Endodermal cell (in vitro differentiated cells): ENCODE measurements at regions not wholly inside any gene's neighbourhood (a gene's known extent, or its start where the extent isn't known, plus 50 kb on each side); places are given as distances from the start of the nearest gene placed in this dataset.
A peak's percentile ranks its signal among the peaks of the same experiment; 100 is the strongest.

Experiments
- DNase-seq: peaks from one replicate; pipeline ENCODE4 v3.0.0-alpha.2; 2017
- H3K27ac ChIP-seq: 2 replicates; pipeline ENCODE4 v1.5.1; 2013; ENCODE audit warnings: mild to moderate bottlenecking, low read depth, low read length, moderate library complexity
- H3K27me3 ChIP-seq: 2 replicates; pipeline ENCODE4 v1.6.1; 2013; ENCODE audit warnings: mild to moderate bottlenecking, low read length, moderate library complexity; ENCODE audit not compliant: insufficient read depth, control insufficient read depth, poor library complexity, severe bottlenecking
- H3K36me3 ChIP-seq: 2 replicates; pipeline ENCODE4 v1.7.0; 2013; ENCODE audit warnings: mild to moderate bottlenecking, low read length, moderate library complexity; ENCODE audit not compliant: control insufficient read depth, insufficient read depth
- H3K4me1 ChIP-seq: one replicate; pipeline ENCODE4 v1.7.0; 2013; ENCODE audit warnings: low read length; ENCODE audit not compliant: control insufficient read depth, insufficient read depth
- H3K4me3 ChIP-seq: 2 replicates; pipeline ENCODE4 v1.5.1; 2013; ENCODE audit warnings: mild to moderate bottlenecking, low read length, moderate library complexity
- H3K9ac ChIP-seq: 2 replicates; pipeline ENCODE4 v1.6.1; 2013; ENCODE audit warnings: mild to moderate bottlenecking, low read length, moderate library complexity; ENCODE audit not compliant: poor library complexity, severe bottlenecking; ENCODE audit errors: extremely low read depth
- H3K9me3 ChIP-seq: 2 replicates; pipeline ENCODE4 v1.6.1; 2013; ENCODE audit warnings: mild to moderate bottlenecking, low read length, moderate library complexity; ENCODE audit not compliant: control insufficient read depth
- H3K27ac Mint-ChIP-seq: 2 replicates; pipeline ENCODE4 v1.8.0; 2020; ENCODE audit warnings: mixed read lengths
- H3K27me3 Mint-ChIP-seq: 2 replicates; pipeline ENCODE4 v1.8.0; 2021; ENCODE audit warnings: mild to moderate bottlenecking, mixed read lengths; ENCODE audit not compliant: insufficient read depth
- H3K36me3 Mint-ChIP-seq: 2 replicates; pipeline ENCODE4 v1.8.0; 2020; ENCODE audit warnings: low read depth, mixed read lengths
- H3K4me1 Mint-ChIP-seq: 2 replicates; pipeline ENCODE4 v1.8.0; 2020; ENCODE audit warnings: mixed read lengths
- H3K4me3 Mint-ChIP-seq: 2 replicates; pipeline ENCODE4 v1.8.0; 2020; ENCODE audit warnings: mild to moderate bottlenecking, moderate library complexity, mixed read lengths
- H3K9me3 Mint-ChIP-seq: 2 replicates; pipeline ENCODE4 v1.8.0; 2020; ENCODE audit warnings: mild to moderate bottlenecking, mixed read lengths
- WGBS, 2 experiments: methylation state at CpG; one replicate each; pipeline versions ENCODE4 v1.1.5 to v1.1.7; 2013; ENCODE audit warnings: missing lambda C conversion rate in 2 of 2, mixed read lengths in 1 of 2; ENCODE audit not compliant: insufficient coverage in 1 of 2, insufficient read length in 1 of 2; 5-methylcytosine and 5-hydroxymethylcytosine counted together
- TF ChIP-seq, protein P1 (sequence below): fragments of 200-600 bp; sonication (generic); conservative IDR thresholded peaks from 2 replicates; pipeline ENCODE4 v1.5.0; 2021; ENCODE audit warnings: antibody characterized with exemption, mild to moderate bottlenecking

DNA sequence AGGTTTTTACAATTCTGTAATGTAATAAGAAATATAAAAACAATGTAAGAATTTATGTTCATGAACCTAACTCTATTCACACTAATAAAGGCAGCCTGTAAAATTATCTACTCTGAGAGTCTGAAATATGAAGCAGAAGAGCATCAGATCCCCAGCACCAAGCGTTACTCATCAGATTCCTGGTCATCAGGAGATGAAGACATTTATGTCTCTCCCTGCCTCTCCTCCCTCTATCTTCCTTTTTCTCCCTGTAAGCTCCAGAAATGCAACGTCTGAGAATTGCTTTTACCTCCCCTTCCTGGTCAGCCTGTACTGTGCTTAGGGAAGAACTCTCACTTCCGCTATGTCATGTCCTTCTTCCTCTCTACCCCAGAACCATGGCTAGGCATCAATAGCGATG lies 114.4 kb upstream of the SLIT3 start:
- no peak overlapping the region for H3K4me3 Mint-ChIP-seq
- no peak overlapping the region for H3K9ac ChIP-seq
- DNase-seq: peak; percentile 8
- no peaks in the 10 kb centered on the region for H3K36me3 Mint-ChIP-seq
- H3K9me3 ChIP-seq: no peaks in the 10 kb centered on the region
- TF ChIP-seq, protein P1, sequence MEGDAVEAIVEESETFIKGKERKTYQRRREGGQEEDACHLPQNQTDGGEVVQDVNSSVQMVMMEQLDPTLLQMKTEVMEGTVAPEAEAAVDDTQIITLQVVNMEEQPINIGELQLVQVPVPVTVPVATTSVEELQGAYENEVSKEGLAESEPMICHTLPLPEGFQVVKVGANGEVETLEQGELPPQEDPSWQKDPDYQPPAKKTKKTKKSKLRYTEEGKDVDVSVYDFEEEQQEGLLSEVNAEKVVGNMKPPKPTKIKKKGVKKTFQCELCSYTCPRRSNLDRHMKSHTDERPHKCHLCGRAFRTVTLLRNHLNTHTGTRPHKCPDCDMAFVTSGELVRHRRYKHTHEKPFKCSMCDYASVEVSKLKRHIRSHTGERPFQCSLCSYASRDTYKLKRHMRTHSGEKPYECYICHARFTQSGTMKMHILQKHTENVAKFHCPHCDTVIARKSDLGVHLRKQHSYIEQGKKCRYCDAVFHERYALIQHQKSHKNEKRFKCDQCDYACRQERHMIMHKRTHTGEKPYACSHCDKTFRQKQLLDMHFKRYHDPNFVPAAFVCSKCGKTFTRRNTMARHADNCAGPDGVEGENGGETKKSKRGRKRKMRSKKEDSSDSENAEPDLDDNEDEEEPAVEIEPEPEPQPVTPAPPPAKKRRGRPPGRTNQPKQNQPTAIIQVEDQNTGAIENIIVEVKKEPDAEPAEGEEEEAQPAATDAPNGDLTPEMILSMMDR: no peak
- H3K4me1 Mint-ChIP-seq: peaks cover 6% of the 10 kb centered on the region
- H3K27me3 Mint-ChIP-seq: no peaks in the 10 kb centered on the region
- H3K27me3 ChIP-seq: peaks cover 6% of the 10 kb centered on the region
- no peaks in the 10 kb centered on the region for H3K9me3 Mint-ChIP-seq
- H3K4me3 ChIP-seq: no peak overlapping the region
- WGBS, 2 experiments: 71 to 100% methylated on average over 1 to 4 of the region's 4 CpGs
- H3K4me1 ChIP-seq: no peaks in the 10 kb centered on the region
- H3K27ac ChIP-seq: no peak overlapping the region
- no peaks in the 10 kb centered on the region for H3K36me3 ChIP-seq
- no peak overlapping the region for H3K27ac Mint-ChIP-seq

DNA sequence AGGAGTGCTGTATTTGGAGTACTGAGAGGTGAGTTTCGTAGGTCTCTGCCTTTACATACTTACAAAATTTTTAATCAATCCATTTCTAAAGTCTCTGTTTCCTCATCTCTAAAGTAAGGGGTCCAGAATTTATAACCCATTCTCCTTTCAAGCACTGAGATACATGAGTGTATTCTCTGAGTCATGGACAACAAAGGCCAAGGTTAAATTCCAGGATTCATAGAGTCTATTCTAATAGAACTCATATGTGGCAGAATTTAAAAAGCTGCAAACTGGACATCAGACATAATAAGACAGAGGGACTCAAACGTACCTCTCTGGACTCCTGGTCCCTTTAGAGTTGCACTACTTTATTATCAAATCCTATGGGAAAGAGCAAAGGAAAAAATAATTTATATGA lies 112.5 kb upstream of the SLIT3 start:
- Mint-ChIP-seq H3K9me3 (no peaks in the 10 kb centered on the region), H3K36me3 (no peaks in the 10 kb centered on the region), H3K27me3 (no peaks in the 10 kb centered on the region), H3K4me1 (peaks cover 6% of the 10 kb centered on the region), H3K4me3 (no peak overlapping the region), H3K27ac (no peak overlapping the region)
- H3K9ac ChIP-seq: no peak overlapping the region
- WGBS, 2 experiments: 80 to 100% methylated on average over 1 of the region's 2 CpGs
- TF ChIP-seq, protein P1: no peak
- no peaks in the 10 kb centered on the region for H3K36me3 ChIP-seq
- no peaks in the 10 kb centered on the region for H3K9me3 ChIP-seq
- no peak overlapping the region for H3K27ac ChIP-seq
- no peak for DNase-seq
- H3K4me3 ChIP-seq: no peak overlapping the region
- no peaks in the 10 kb centered on the region for H3K4me1 ChIP-seq
- H3K27me3 ChIP-seq: peaks cover 6% of the 10 kb centered on the region

DNA sequence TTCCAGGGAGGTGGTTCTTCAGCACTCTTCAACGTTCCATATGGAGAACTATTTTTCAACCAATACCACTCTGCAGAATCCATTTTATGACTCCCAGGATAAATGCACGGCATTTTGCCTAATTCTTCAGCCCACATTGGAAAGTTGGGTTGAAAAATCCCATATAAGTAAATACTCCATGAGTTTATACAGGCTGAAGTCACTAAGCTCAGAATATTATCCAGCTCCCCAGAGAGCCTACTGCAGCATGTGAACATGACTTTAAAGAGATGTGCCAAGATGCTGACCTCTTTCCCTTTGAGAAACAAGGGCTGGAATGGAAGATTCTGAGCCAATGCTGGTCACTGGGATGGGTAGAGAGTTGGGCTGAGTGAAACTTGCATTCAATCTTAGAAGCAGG lies 111.9 kb upstream of the SLIT3 start:
- WGBS, 2 experiments: 88% methylated on average over 2 of the region's 2 CpGs; no CpG with 5 or more reads in 1 of the 2 experiments
- H3K36me3 ChIP-seq: no peaks in the 10 kb centered on the region
- Mint-ChIP-seq H3K36me3 (no peaks in the 10 kb centered on the region), H3K27ac (no peak overlapping the region), H3K4me3 (no peak overlapping the region), H3K9me3 (no peaks in the 10 kb centered on the region), H3K27me3 (no peaks in the 10 kb centered on the region), H3K4me1 (peaks cover 6% of the 10 kb centered on the region)
- TF ChIP-seq, protein P1: no peak
- H3K27ac ChIP-seq: no peak overlapping the region
- no peaks in the 10 kb centered on the region for H3K9me3 ChIP-seq
- no peak overlapping the region for H3K4me3 ChIP-seq
- DNase-seq: no peak
- H3K4me1 ChIP-seq: no peaks in the 10 kb centered on the region
- no peak overlapping the region for H3K9ac ChIP-seq
- H3K27me3 ChIP-seq: peaks cover 6% of the 10 kb centered on the region
